ENCODE measurements at regions not wholly inside any gene's neighbourhood (a gene's known extent, or its start where the extent isn't known, plus 50 kb on each side); places are given as distances from the start of the nearest gene placed in this dataset.

DNA sequence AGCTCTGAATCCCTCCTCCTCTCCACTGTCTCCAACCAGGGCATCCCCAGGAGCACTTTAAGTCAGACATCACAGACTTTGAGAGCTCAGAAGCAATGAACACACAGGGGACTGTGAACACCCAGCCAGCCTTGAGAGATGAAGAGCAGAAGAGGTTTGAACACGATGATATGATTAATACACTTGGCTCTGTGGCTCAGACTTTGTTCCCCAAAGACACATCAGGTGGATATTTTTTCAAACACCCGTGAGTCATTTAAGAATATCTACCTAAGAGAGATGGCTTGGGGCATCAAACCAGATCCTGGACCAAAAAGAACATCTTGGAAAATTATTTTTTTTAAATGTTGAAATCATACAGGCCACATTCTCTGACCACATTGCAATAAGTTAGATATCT lies 134.9 kb upstream of the OTOS start:
- H3K27me3 ChIP-seq (ENCODE audit: control insufficient read depth, insufficient read depth, low read length): peaks cover 10% of the 10 kb centered on the region
- H3K9me3 ChIP-seq (ENCODE audit: control insufficient read depth, insufficient read depth, low read depth, low read length): no peaks in the 10 kb centered on the region
- no peaks in the 10 kb centered on the region for H3K36me3 ChIP-seq (ENCODE audit: control insufficient read depth, insufficient read depth, low read length)
- no peak for DNase-seq (ENCODE audit: low read depth in 2 of 2)
- no peak overlapping the region for H3K27ac ChIP-seq (ENCODE audit: insufficient read depth, low read length)
- TF ChIP-seq, protein P1, sequence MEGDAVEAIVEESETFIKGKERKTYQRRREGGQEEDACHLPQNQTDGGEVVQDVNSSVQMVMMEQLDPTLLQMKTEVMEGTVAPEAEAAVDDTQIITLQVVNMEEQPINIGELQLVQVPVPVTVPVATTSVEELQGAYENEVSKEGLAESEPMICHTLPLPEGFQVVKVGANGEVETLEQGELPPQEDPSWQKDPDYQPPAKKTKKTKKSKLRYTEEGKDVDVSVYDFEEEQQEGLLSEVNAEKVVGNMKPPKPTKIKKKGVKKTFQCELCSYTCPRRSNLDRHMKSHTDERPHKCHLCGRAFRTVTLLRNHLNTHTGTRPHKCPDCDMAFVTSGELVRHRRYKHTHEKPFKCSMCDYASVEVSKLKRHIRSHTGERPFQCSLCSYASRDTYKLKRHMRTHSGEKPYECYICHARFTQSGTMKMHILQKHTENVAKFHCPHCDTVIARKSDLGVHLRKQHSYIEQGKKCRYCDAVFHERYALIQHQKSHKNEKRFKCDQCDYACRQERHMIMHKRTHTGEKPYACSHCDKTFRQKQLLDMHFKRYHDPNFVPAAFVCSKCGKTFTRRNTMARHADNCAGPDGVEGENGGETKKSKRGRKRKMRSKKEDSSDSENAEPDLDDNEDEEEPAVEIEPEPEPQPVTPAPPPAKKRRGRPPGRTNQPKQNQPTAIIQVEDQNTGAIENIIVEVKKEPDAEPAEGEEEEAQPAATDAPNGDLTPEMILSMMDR (conservative IDR thresholded peaks at IDR 0.05 in 1 of 2, IDR thresholded peaks at IDR 0.05 in 1 of 2; ENCODE audit: low read depth in 1 of 2, low read length in 2 of 2): no peak
- TF ChIP-seq EZH2 (IDR thresholded peaks at IDR 0.05; ENCODE audit: low read length, missing control alignments): no peak
- peaks cover 2% of the 10 kb centered on the region for H3K4me1 ChIP-seq (ENCODE audit: control insufficient read depth, extremely low read depth, insufficient read depth, low read length)
- no peak overlapping the region for H3K9ac ChIP-seq (ENCODE audit: insufficient read depth, low read length)
- H4K20me1 ChIP-seq (ENCODE audit: control insufficient read depth, extremely low read depth, insufficient read depth, low read length): no peaks in the 10 kb centered on the region
- no peak overlapping the region for H2AFZ ChIP-seq (ENCODE audit: low read length)
- H3K79me2 ChIP-seq (ENCODE audit: control insufficient read depth, insufficient read depth, low read length): no peaks in the 10 kb centered on the region
- H3K4me3 ChIP-seq (replicated peaks in 1 of 4; ENCODE audit: control extremely low read depth in 1 of 4, insufficient read depth in 1 of 4, low read depth in 3 of 4, low read length in 4 of 4): no peak overlapping the region
- H3K4me2 ChIP-seq (ENCODE audit: extremely low read depth, insufficient read depth, low read length): no peak overlapping the region

DNA sequence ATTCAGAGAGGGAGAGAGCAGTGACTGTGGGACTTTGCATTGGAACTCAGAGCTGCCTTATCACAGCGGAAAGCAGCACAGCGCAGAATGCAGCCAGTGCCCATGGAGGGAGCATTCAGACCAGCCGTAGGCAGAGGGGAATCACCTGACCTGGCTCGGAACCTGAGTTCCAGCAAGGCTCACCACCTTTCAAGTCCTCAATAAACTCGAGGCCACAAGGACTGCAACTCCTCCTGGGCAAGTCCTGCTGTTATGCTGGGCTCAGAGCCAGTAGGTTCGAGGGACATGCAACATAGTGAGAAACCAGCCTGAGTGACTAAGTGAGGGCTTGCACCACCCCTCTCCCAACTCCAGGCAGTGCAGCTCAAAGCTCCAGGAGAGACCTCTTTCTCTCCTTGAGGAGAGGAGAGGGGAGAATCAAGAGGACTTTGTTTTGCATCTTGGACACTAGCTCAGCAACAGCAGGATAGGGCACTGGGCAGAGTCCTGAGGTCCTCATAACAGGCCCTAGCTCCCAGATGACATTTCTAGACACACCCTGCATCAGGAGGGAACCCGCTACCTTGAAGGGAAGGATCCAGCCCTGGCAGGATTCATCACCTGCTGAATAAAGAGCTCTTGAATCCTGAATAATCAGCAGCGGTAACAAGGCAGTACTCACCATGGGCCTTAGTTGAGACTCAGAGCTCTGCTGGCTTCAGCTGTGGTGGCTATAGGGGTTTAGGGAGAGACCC lies 136.8 kb upstream of the OTOS start:
- no peak overlapping the region for H3K27ac ChIP-seq (ENCODE audit: insufficient read depth, low read length)
- H3K9me3 ChIP-seq (ENCODE audit: control insufficient read depth, insufficient read depth, low read depth, low read length): no peaks in the 10 kb centered on the region
- H3K36me3 ChIP-seq (ENCODE audit: control insufficient read depth, insufficient read depth, low read length): no peaks in the 10 kb centered on the region
- no peak overlapping the region for H3K4me2 ChIP-seq (ENCODE audit: extremely low read depth, insufficient read depth, low read length)
- no peak overlapping the region for H3K4me3 ChIP-seq (replicated peaks in 1 of 4; ENCODE audit: control extremely low read depth in 1 of 4, insufficient read depth in 1 of 4, low read depth in 3 of 4, low read length in 4 of 4)
- no peaks in the 10 kb centered on the region for H3K79me2 ChIP-seq (ENCODE audit: control insufficient read depth, insufficient read depth, low read length)
- H4K20me1 ChIP-seq (ENCODE audit: control insufficient read depth, extremely low read depth, insufficient read depth, low read length): no peaks in the 10 kb centered on the region
- peak; percentile 65 to 90 for DNase-seq (ENCODE audit: low read depth in 2 of 2)
- TF ChIP-seq EZH2 (IDR thresholded peaks at IDR 0.05; ENCODE audit: low read length, missing control alignments): no peak
- TF ChIP-seq, protein P1 (conservative IDR thresholded peaks at IDR 0.05 in 1 of 2, IDR thresholded peaks at IDR 0.05 in 1 of 2; ENCODE audit: low read depth in 1 of 2, low read length in 2 of 2): peak in 1 of 2 donors; percentile 25
- no peak overlapping the region for H2AFZ ChIP-seq (ENCODE audit: low read length)
- peaks cover 2% of the 10 kb centered on the region for H3K4me1 ChIP-seq (ENCODE audit: control insufficient read depth, extremely low read depth, insufficient read depth, low read length)
- H3K9ac ChIP-seq (ENCODE audit: insufficient read depth, low read length): no peak overlapping the region
- peaks cover 10% of the 10 kb centered on the region for H3K27me3 ChIP-seq (ENCODE audit: control insufficient read depth, insufficient read depth, low read length)

DNA sequence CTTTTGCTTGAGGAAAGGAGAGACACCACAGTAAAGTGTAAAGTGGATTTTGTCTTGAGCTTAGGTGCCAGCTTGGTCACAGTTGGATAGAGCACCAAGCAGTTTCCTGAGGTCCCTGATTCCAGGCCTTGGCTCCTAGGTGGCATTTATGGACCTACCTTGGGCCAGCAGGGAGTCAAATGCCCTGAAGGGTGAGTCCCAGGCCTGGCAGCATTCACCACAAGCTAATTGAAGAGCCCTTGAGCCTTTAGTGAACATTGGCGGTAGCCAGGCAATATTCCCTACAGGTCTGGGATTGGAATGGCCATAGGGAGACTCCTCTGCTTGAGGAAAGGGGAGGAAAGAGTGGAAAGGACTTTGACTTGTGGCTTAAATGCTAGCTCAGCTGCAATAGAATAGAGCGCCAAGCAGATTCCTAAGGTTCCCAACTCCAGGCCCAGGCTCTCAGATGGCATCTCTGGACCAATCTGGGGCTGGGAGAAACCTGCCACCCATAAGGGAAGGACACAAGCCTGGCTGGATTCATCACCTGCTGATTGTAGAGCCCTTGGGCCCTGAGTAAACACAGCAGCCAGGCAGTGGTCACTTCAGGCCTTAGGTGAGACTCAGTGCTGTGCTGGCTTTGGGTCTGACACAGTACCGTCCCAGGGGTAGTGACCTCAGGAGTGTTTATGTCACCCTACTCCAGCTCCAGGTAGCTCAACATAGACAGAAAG lies 137.5 kb upstream of the OTOS start:
- Histone ChIP-seq H2AFZ (ENCODE audit: low read length) (no peak overlapping the region), H3K4me2 (ENCODE audit: extremely low read depth, insufficient read depth, low read length) (no peak overlapping the region), H3K9ac (ENCODE audit: insufficient read depth, low read length) (no peak overlapping the region)

More for the DNA sequence above, 137.5 kb upstream of the OTOS start:
- TF ChIP-seq EZH2 (IDR thresholded peaks at IDR 0.05; ENCODE audit: low read length, missing control alignments): no peak
- TF ChIP-seq, protein P1 (conservative IDR thresholded peaks at IDR 0.05 in 1 of 2, IDR thresholded peaks at IDR 0.05 in 1 of 2; ENCODE audit: low read depth in 1 of 2, low read length in 2 of 2): no peak
- Histone ChIP-seq H3K4me3 (replicated peaks in 1 of 4; ENCODE audit: control extremely low read depth in 1 of 4, insufficient read depth in 1 of 4, low read depth in 3 of 4, low read length in 4 of 4) (no peak overlapping the region), H3K36me3 (ENCODE audit: control insufficient read depth, insufficient read depth, low read length) (no peaks in the 10 kb centered on the region), H3K9me3 (ENCODE audit: control insufficient read depth, insufficient read depth, low read depth, low read length) (no peaks in the 10 kb centered on the region), H4K20me1 (ENCODE audit: control insufficient read depth, extremely low read depth, insufficient read depth, low read length) (no peaks in the 10 kb centered on the region), H3K4me1 (ENCODE audit: control insufficient read depth, extremely low read depth, insufficient read depth, low read length) (peaks cover 2% of the 10 kb centered on the region), H3K79me2 (ENCODE audit: control insufficient read depth, insufficient read depth, low read length) (no peaks in the 10 kb centered on the region), H3K27me3 (ENCODE audit: control insufficient read depth, insufficient read depth, low read length) (peaks cover 10% of the 10 kb centered on the region), H3K27ac (ENCODE audit: insufficient read depth, low read length) (no peak overlapping the region)
- DNase-seq (ENCODE audit: low read depth in 2 of 2): no peak
